ENCODE measurements at regions not wholly inside any gene's neighbourhood (a gene's known extent, or its start where the extent isn't known, plus 50 kb on each side); places are given as distances from the start of the nearest gene placed in this dataset.

DNA sequence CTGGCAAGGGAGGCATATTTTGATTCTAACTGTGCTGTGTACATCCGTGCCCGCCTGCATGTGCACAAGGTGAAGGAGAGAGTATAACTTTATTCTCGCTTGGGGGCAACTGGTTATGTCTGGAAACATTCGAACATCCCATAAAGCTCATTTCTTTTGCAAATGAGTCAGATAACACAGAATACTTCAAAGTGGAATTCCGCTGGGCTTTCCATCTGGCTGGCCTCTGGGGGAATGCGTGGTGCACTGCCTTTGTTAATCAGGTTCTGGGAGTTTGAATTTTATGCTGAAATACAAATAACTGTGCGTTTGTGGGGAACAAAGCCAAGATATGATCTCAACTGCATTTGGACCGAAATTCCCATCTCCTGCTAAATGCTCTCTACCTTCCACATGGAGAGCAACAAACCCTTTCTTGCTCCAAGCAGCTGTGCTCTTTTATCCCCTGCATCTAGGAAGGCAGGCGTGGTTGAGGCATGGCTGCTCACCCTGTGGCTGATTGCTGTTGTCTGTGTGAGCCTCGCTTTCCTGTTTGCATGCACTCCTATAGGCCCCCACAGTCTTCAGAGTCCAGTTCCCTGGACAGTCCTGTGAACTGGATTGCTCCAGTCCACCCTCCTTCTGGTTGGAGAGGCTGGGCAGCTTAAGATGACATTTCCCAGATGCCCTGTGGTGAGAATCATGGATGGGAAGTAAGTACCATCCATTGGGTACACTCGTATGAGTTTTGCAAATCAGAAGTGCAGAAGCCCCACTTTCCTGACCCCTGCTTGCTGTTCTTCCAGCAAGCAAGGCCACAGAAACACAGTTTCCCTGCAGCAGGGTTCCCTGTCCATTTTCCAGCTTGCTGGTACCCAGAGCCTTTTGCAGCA, 82.9 kb upstream of the ALDH1B1 start:
- Histone ChIP-seq H3K56ac (replicated peaks; ENCODE audit: insufficient read length, low read depth, low read length) (no peak overlapping the region), H3K4me3 (ENCODE audit: extremely low read depth in 1 of 4, insufficient read depth in 2 of 4, low read depth in 3 of 4, low read length in 4 of 4) (no peak overlapping the region), H3K9ac (replicated peaks in 1 of 4; ENCODE audit: extremely low read depth in 1 of 4, low read depth in 3 of 4, low read length in 3 of 4) (no peak overlapping the region), H4K5ac (ENCODE audit: insufficient read length, low read depth, low read length) (no peak overlapping the region), H2BK20ac (ENCODE audit: low read length) (no peak overlapping the region), H4K20me1 (replicated peaks in 1 of 2; ENCODE audit: control insufficient read depth in 1 of 2, insufficient read depth in 2 of 2, low read length in 2 of 2) (no peaks in the 10 kb centered on the region), H2AFZ (ENCODE audit: low read length) (no peak overlapping the region), H3K23me2 (ENCODE audit: low read depth, low read length) (no peaks in the 10 kb centered on the region), H3K14ac (ENCODE audit: insufficient read length) (no peak overlapping the region), H3K4me2 (ENCODE audit: insufficient read depth in 1 of 2, low read depth in 2 of 2, low read length in 2 of 2) (no peak overlapping the region), H3K27me3 (replicated peaks in 1 of 4; ENCODE audit: control insufficient read depth in 3 of 4, extremely low read depth in 1 of 4, insufficient read depth in 3 of 4, low read length in 3 of 4) (no peaks in the 10 kb centered on the region; a peak in 2 of 7 replicates), H4K91ac (replicated peaks; ENCODE audit: insufficient read length, low read length) (no peak overlapping the region), H3K36me3 (ENCODE audit: control insufficient read depth in 2 of 4, insufficient read depth in 4 of 4, low read length in 3 of 4) (no peaks in the 10 kb centered on the region), H3K23ac (ENCODE audit: insufficient read length) (no peak overlapping the region), H2BK5ac (ENCODE audit: low read depth, low read length) (no peak overlapping the region), H2BK120ac (replicated peaks; ENCODE audit: low read depth, low read length) (peak overlapping the region; percentile 13), H2BK15ac (ENCODE audit: low read length) (no peak overlapping the region), H3K4ac (replicated peaks; ENCODE audit: insufficient read length, low read depth, low read length) (no peak overlapping the region), H4K8ac (ENCODE audit: extremely low read depth, insufficient read depth, low read length) (peak overlapping the region; percentile 36), H3K79me2 (ENCODE audit: control insufficient read depth in 1 of 2, insufficient read depth in 2 of 2, low read length in 2 of 2) (no peaks in the 10 kb centered on the region), H2BK12ac (ENCODE audit: low read depth, low read length) (no peak overlapping the region), H3K79me1 (ENCODE audit: low read depth, low read length) (no peaks in the 10 kb centered on the region), H3K4me1 (replicated peaks in 1 of 4; ENCODE audit: control insufficient read depth in 3 of 4, insufficient read depth in 4 of 4, low read length in 3 of 4) (peaks cover 0 to 8% (median 7%) of the 10 kb centered on the region in 4 experiments; a peak in 5 of 7 replicates), H3K18ac (ENCODE audit: extremely low read depth, low read length) (no peak overlapping the region), H3K9me3 (ENCODE audit: insufficient read depth in 2 of 2, low read depth in 1 of 2, low read length in 1 of 2) (no peaks in the 10 kb centered on the region), H2AK5ac (ENCODE audit: low read depth, low read length) (no peak overlapping the region), H3K27ac (ENCODE audit: low read depth, low read length) (no peak overlapping the region)
- POLR2A ChIA-PET (ENCODE audit: partially characterized antibody), result no interaction called here
- TF ChIP-seq TEAD4 (IDR thresholded peaks at IDR 0.05; ENCODE audit: low read depth, low read length) (0 out of 2 replicates have a peak, but pooled peaks have one; percentile 21), POLR2AphosphoS5 (IDR thresholded peaks at IDR 0.05; ENCODE audit: low read depth, low read length) (no peak)
- no peak for FAIRE-seq
- CTCF ChIA-PET (ENCODE audit: partially characterized antibody), result interaction anchor here (0.9 to 1.6 kb wide), 4 partner anchors 11 to 222 kb away, joined by 3 to 7 read pairs (median 4); no protein-coding TSS in a partner anchor
- peak in 1 of 2 experiments; percentile 26 for DNase-seq (ENCODE audit: low read depth in 1 of 2, low spot score in 2 of 2)
- 77% methylated on average over 11 of the region's 11 CpGs; no CpG with 5 or more reads in 1 of the 2 experiments for whole genome bisulfite sequencing, 2 experiments (ENCODE audit: extremely low coverage in 1 of 2, insufficient coverage in 1 of 2, insufficient read length in 1 of 2, insufficient replicate concordance in 2 of 2, low coverage in 1 of 2, low lambda C conversion rate in 2 of 2, missing lambda C conversion rate in 1 of 2)

Data from H1 (cell line).